ENCODE measurements at regions not wholly inside any gene's neighbourhood (a gene's known extent, or its start where the extent isn't known, plus 50 kb on each side); places are given as distances from the start of the nearest gene placed in this dataset.

DNA sequence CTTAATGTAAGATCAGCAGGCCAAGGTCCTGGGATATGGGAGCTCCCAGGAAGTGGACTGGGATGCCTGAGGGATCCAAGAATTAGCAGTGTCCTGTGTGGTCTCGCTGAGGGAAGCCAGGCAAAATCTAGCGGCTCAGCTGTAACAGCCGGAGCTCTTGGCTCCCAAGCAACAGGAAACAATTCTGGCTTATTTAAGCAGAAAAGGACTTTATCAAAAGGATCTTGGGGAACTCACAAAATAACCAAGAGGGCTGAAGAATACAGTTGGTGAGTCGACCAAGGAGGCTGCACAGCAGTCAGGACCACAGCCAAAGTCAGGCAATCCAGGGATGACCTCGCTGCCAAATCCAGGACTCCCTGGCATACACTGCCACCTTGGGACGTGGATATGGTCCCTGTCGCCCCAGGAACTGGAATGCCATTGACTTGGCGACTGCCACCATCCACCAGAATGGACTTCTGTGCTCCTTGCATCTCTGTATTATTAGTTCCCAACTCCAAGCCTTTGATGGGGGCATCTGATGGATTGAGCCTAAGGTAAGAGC, 165.3 kb upstream of the BCOR start:
- H3K4me2 ChIP-seq (ENCODE audit: low read depth, low read length, poor library complexity, severe bottlenecking) = no peak overlapping the region
- no peaks in the 10 kb centered on the region for H3K36me3 ChIP-seq (ENCODE audit: insufficient read depth, low read length)
- H3K4me1 ChIP-seq (ENCODE audit: low read length) = no peaks in the 10 kb centered on the region
- no peak overlapping the region for H3K4me3 ChIP-seq (ENCODE audit: low read length)
- no peak overlapping the region for H3K27ac ChIP-seq (ENCODE audit: low read length)
- no peaks in the 10 kb centered on the region for H4K20me1 ChIP-seq (ENCODE audit: insufficient read depth, low read depth, low read length)
- no peaks in the 10 kb centered on the region for H3K79me2 ChIP-seq (ENCODE audit: low read length)
- no peak overlapping the region for H2AFZ ChIP-seq (ENCODE audit: low read length)
- no peak overlapping the region for H3K9ac ChIP-seq (ENCODE audit: low read length)
- no peaks in the 10 kb centered on the region for H3K9me2 ChIP-seq (replicated peaks; ENCODE audit: insufficient read depth, low read length)
- no peak for DNase-seq
- H3K27me3 ChIP-seq (ENCODE audit: low read length) = no peaks in the 10 kb centered on the region
- no peaks in the 10 kb centered on the region for H3K9me3 ChIP-seq (ENCODE audit: low read length)

GRCh38 chrX:40262157-40263013, 164.6 kb upstream of the BCOR start:
- Histone ChIP-seq H3K9ac (ENCODE audit: low read length) (no peak overlapping the region), H3K27ac (ENCODE audit: low read length) (no peak overlapping the region), H3K79me2 (ENCODE audit: low read length) (no peaks in the 10 kb centered on the region)

GRCh38 chrX:40261833-40262156, 164.0 kb upstream of the BCOR start:
- H2AFZ ChIP-seq (ENCODE audit: low read length) = no peak overlapping the region
- H3K27me3 ChIP-seq (ENCODE audit: low read length) = no peaks in the 10 kb centered on the region
- no peaks in the 10 kb centered on the region for H3K4me1 ChIP-seq (ENCODE audit: low read length)

More at GRCh38 chrX:40262157-40263013, 164.6 kb upstream of the BCOR start:
- Histone ChIP-seq H3K9me2 (replicated peaks; ENCODE audit: insufficient read depth, low read length) (no peaks in the 10 kb centered on the region), H3K4me2 (ENCODE audit: low read depth, low read length, poor library complexity, severe bottlenecking) (no peak overlapping the region), H3K27me3 (ENCODE audit: low read length) (no peaks in the 10 kb centered on the region), H2AFZ (ENCODE audit: low read length) (no peak overlapping the region), H3K9me3 (ENCODE audit: low read length) (no peaks in the 10 kb centered on the region), H3K36me3 (ENCODE audit: insufficient read depth, low read length) (no peaks in the 10 kb centered on the region), H3K4me3 (ENCODE audit: low read length) (no peak overlapping the region), H4K20me1 (ENCODE audit: insufficient read depth, low read depth, low read length) (no peaks in the 10 kb centered on the region), H3K4me1 (ENCODE audit: low read length) (no peaks in the 10 kb centered on the region)
- DNase-seq = no peak

DNA sequence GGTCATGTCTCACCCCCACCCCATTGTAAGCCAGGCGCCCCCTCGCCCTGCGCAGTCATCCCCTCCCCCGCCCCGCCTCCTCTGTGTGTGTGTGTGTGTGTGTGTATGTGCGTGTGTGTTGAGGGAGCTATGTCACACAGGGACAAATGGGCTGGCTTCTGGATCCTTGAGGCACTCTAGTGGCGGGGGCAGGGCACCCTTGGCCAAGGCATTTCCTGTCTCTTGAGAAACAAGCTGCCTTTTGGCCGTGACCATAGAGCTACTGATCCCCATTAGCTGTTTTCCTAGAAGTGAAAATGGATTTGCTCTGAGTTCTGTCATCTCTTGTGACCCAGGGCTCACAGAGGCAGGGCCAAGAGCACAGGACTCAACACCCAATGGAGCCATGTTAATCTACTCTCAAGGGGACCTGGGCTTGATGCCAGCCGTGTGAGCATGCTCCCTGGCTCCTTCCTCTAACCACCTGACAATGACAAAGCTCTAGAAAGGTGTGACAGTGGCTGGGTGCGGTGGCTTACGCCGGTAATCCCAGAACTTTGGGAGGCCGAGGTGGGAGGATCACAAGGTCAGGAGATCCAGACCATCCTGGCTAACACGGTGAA, 162.5 kb upstream of the BCOR start:
- H3K4me2 ChIP-seq (ENCODE audit: low read depth, low read length, poor library complexity, severe bottlenecking) = no peak overlapping the region
- no peaks in the 10 kb centered on the region for H3K9me2 ChIP-seq (replicated peaks; ENCODE audit: insufficient read depth, low read length)
- H3K36me3 ChIP-seq (ENCODE audit: insufficient read depth, low read length) = no peaks in the 10 kb centered on the region
- H3K4me1 ChIP-seq (ENCODE audit: low read length) = no peaks in the 10 kb centered on the region
- H2AFZ ChIP-seq (ENCODE audit: low read length) = no peak overlapping the region
- H3K79me2 ChIP-seq (ENCODE audit: low read length) = no peaks in the 10 kb centered on the region
- no peaks in the 10 kb centered on the region for H4K20me1 ChIP-seq (ENCODE audit: insufficient read depth, low read depth, low read length)
- no peak overlapping the region for H3K27ac ChIP-seq (ENCODE audit: low read length)
- no peak overlapping the region for H3K4me3 ChIP-seq (ENCODE audit: low read length)
- H3K9ac ChIP-seq (ENCODE audit: low read length) = no peak overlapping the region
- no peaks in the 10 kb centered on the region for H3K9me3 ChIP-seq (ENCODE audit: low read length)
- no peaks in the 10 kb centered on the region for H3K27me3 ChIP-seq (ENCODE audit: low read length)
- DNase-seq = no peak

More at GRCh38 chrX:40261833-40262156, 164.0 kb upstream of the BCOR start:
- no peaks in the 10 kb centered on the region for H3K36me3 ChIP-seq (ENCODE audit: insufficient read depth, low read length)
- no peak overlapping the region for H3K4me2 ChIP-seq (ENCODE audit: low read depth, low read length, poor library complexity, severe bottlenecking)
- H3K27ac ChIP-seq (ENCODE audit: low read length) = no peak overlapping the region
- H4K20me1 ChIP-seq (ENCODE audit: insufficient read depth, low read depth, low read length) = no peaks in the 10 kb centered on the region
- DNase-seq = no peak
- H3K9me2 ChIP-seq (replicated peaks; ENCODE audit: insufficient read depth, low read length) = no peaks in the 10 kb centered on the region
- H3K9me3 ChIP-seq (ENCODE audit: low read length) = no peaks in the 10 kb centered on the region
- no peaks in the 10 kb centered on the region for H3K79me2 ChIP-seq (ENCODE audit: low read length)
- no peak overlapping the region for H3K9ac ChIP-seq (ENCODE audit: low read length)
- no peak overlapping the region for H3K4me3 ChIP-seq (ENCODE audit: low read length)

- no peak overlapping the region for H2AFZ ChIP-seq (ENCODE audit: low read length)
- no peaks in the 10 kb centered on the region for H3K4me1 ChIP-seq (ENCODE audit: low read length)
- no peaks in the 10 kb centered on the region for H3K79me2 ChIP-seq (ENCODE audit: low read length)
- H3K4me3 ChIP-seq (ENCODE audit: low read length) = no peak overlapping the region
- no peak overlapping the region for H3K27ac ChIP-seq (ENCODE audit: low read length)
- no peaks in the 10 kb centered on the region for H3K36me3 ChIP-seq (ENCODE audit: insufficient read depth, low read length)
- H3K9me2 ChIP-seq (replicated peaks; ENCODE audit: insufficient read depth, low read length) = no peaks in the 10 kb centered on the region
- no peak overlapping the region for H3K4me2 ChIP-seq (ENCODE audit: low read depth, low read length, poor library complexity, severe bottlenecking)
- no peak for DNase-seq
- no peaks in the 10 kb centered on the region for H3K9me3 ChIP-seq (ENCODE audit: low read length)
- H3K27me3 ChIP-seq (ENCODE audit: low read length) = no peaks in the 10 kb centered on the region
- H4K20me1 ChIP-seq (ENCODE audit: insufficient read depth, low read depth, low read length) = no peaks in the 10 kb centered on the region
- no peak overlapping the region for H3K9ac ChIP-seq (ENCODE audit: low read length)
These were observed 161.2 kb upstream of the BCOR start for GRCh38 chrX:40258909-40259308.

GRCh38 chrX:40253771-40254170, 156.0 kb upstream of the BCOR start:
- DNase-seq = no peak
- no peaks in the 10 kb centered on the region for H3K9me2 ChIP-seq (replicated peaks; ENCODE audit: insufficient read depth, low read length)
- H3K79me2 ChIP-seq (ENCODE audit: low read length) = no peaks in the 10 kb centered on the region
- no peaks in the 10 kb centered on the region for H3K9me3 ChIP-seq (ENCODE audit: low read length)
- no peaks in the 10 kb centered on the region for H3K27me3 ChIP-seq (ENCODE audit: low read length)
- H3K4me3 ChIP-seq (ENCODE audit: low read length) = no peak overlapping the region
- no peak overlapping the region for H3K27ac ChIP-seq (ENCODE audit: low read length)
- H3K4me1 ChIP-seq (ENCODE audit: low read length) = no peaks in the 10 kb centered on the region
- no peaks in the 10 kb centered on the region for H4K20me1 ChIP-seq (ENCODE audit: insufficient read depth, low read depth, low read length)
- no peak overlapping the region for H3K4me2 ChIP-seq (ENCODE audit: low read depth, low read length, poor library complexity, severe bottlenecking)
- H3K36me3 ChIP-seq (ENCODE audit: insufficient read depth, low read length) = no peaks in the 10 kb centered on the region
- no peak overlapping the region for H2AFZ ChIP-seq (ENCODE audit: low read length)
- H3K9ac ChIP-seq (ENCODE audit: low read length) = no peak overlapping the region

GRCh38 chrX:40249582-40249981, 151.8 kb upstream of the BCOR start:
- Histone ChIP-seq H3K27ac (ENCODE audit: low read length) (no peak overlapping the region), H2AFZ (ENCODE audit: low read length) (no peak overlapping the region), H3K9ac (ENCODE audit: low read length) (no peak overlapping the region), H3K9me3 (ENCODE audit: low read length) (no peaks in the 10 kb centered on the region), H3K36me3 (ENCODE audit: insufficient read depth, low read length) (no peaks in the 10 kb centered on the region), H3K9me2 (replicated peaks; ENCODE audit: insufficient read depth, low read length) (no peaks in the 10 kb centered on the region), H3K4me2 (ENCODE audit: low read depth, low read length, poor library complexity, severe bottlenecking) (no peak overlapping the region), H3K4me3 (ENCODE audit: low read length) (no peak overlapping the region), H3K4me1 (ENCODE audit: low read length) (no peaks in the 10 kb centered on the region), H3K27me3 (ENCODE audit: low read length) (no peaks in the 10 kb centered on the region), H4K20me1 (ENCODE audit: insufficient read depth, low read depth, low read length) (no peaks in the 10 kb centered on the region), H3K79me2 (ENCODE audit: low read length) (no peaks in the 10 kb centered on the region)
- DNase-seq = no peak

- Histone ChIP-seq H3K27me3 (ENCODE audit: low read length) (no peaks in the 10 kb centered on the region), H3K9me2 (replicated peaks; ENCODE audit: insufficient read depth, low read length) (no peaks in the 10 kb centered on the region), H3K27ac (ENCODE audit: low read length) (no peak overlapping the region), H2AFZ (ENCODE audit: low read length) (no peak overlapping the region), H3K36me3 (ENCODE audit: insufficient read depth, low read length) (no peaks in the 10 kb centered on the region), H3K4me2 (ENCODE audit: low read depth, low read length, poor library complexity, severe bottlenecking) (no peak overlapping the region), H3K9ac (ENCODE audit: low read length) (no peak overlapping the region), H4K20me1 (ENCODE audit: insufficient read depth, low read depth, low read length) (no peaks in the 10 kb centered on the region), H3K4me3 (ENCODE audit: low read length) (no peak overlapping the region), H3K4me1 (ENCODE audit: low read length) (no peaks in the 10 kb centered on the region), H3K9me3 (ENCODE audit: low read length) (no peaks in the 10 kb centered on the region), H3K79me2 (ENCODE audit: low read length) (no peaks in the 10 kb centered on the region)
- DNase-seq = no peak
These were observed 151.1 kb upstream of the BCOR start for GRCh38 chrX:40248822-40249221.

Data from Karpas-422 (cell line).